Pancreas (tissue), 10 donors: ENCODE measurements at regions not wholly inside any gene's neighbourhood (a gene's known extent, or its start where the extent isn't known, plus 50 kb on each side); places are given as distances from the start of the nearest gene placed in this dataset.
"Not testable (repeated sequence)": the region's sequence is repeated elsewhere in the genome, so short reads cannot be mapped to it uniquely, and the experiment has no call there.

ENCODE experiments used
- ATAC-seq, 4 donors: fragments of 200-7000 bp; cut with Tn5 transposase; one replicate each; pipeline versions ENCODE4 v1.8.0 to v1.9.1; 2020; ENCODE audit warnings: mild to moderate bottlenecking in 4 of 4, moderate library complexity in 4 of 4
- DNase-seq, 6 donors: peaks; one replicate each; pipeline ENCODE4 v3.0.0-alpha.2; 2020
- FAIRE-seq: peaks from 2 replicates; lab custom pipeline; 2012; peaks lifted over from hg19 to GRCh38; lab: Jason Lieb, UNC
- H3K27ac ChIP-seq, 4 donors: fragments of 200-600 bp; sonication (generic); 1 replicate in 3 of 4; 2 replicates in 1 of 4; pipeline versions ENCODE4 v1.5.0 to v1.8.0; 2020
- H3K27me3 ChIP-seq, 4 donors: fragments of 200-600 bp; one replicate each; pipeline ENCODE4 v1.8.0; 2021
- H3K36me3 ChIP-seq, 3 donors: fragments of 200-600 bp; sonication (generic) in 1 of 3; one replicate each; pipeline versions ENCODE4 v1.5.0 to v1.8.0; 2020 to 2021
- H3K4me1 ChIP-seq, 3 donors: fragments of 200-600 bp; one replicate each; pipeline ENCODE4 v1.8.0; 2021
- H3K4me3 ChIP-seq, 4 donors: fragments of 200-600 bp; sonication (generic) in 2 of 4; one replicate each; pipeline versions ENCODE4 v1.5.0 to v1.8.0; 2020 to 2021
- H3K9me3 ChIP-seq, 4 donors: fragments of 200-600 bp; one replicate each; pipeline ENCODE4 v1.8.0; 2021
- WGBS, 2 donors: extraction: QIAGEN DNeasy Blood & Tissue Kit; methylation state at CpG; one replicate each; pipeline ENCODE4 v1.1.7; 2013; 5-methylcytosine and 5-hydroxymethylcytosine counted together
- intact Hi-C, 3 donors: fragments of 100-400 bp; cut with DNase I; formaldehyde crosslinking; loops; one replicate each; pipeline versions ENCODE4 v1.11.1 to v1.14.2; 2022
- TF ChIP-seq, protein P1 (sequence below), 4 donors: fragments of 200-600 bp; sonication (generic) in 3 of 4; IDR thresholded peaks; one replicate each; pipeline versions ENCODE4 v1.5.0 to v1.8.0; 2021; ENCODE audit warnings: antibody characterized with exemption in 4 of 4
- donor health status: healthy with polysubstance abuse.
- donor health status: DM: no; HTN: no; CAD: no; lungs with moderate emphysema.
- donor health status: DM: no; HTN: no; CAD: no.
- donor health status: control.
- donor health status: control.
- donor health status: Bipolar disorder and iron deficiency.
- donor health status: DM: yes; HTN: yes; CAD: no.
- donor health status: DM: no; HTN: no; CAD: no.
- donor health status: DM: no; HTN: no; CAD: no.
- donor health status: DM: yes; HTN: yes; CAD: no.

DNA sequence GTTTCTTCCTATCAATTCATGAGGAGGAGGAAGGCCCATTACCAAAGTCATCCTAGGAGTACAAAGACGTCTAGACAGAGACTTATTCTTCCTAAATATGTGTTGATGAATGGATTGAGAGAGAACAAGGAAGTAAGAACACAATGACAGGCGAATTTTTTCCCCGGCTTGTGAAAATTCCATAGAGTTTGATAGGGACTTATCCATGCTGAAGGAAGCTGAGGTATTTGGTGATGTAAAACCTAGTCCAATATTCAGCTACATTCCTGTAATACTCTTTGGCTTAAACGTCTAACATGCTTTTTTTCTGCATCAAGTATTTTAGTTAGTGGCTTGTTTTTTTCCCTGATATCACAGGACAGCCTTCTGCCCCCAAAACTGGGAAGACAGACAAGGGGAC lies 121.9 kb upstream of the MYT1L start:
- WGBS, 2 donors: 31 to 42% methylated on average over 4 of the region's 4 CpGs
- H3K9me3 ChIP-seq: no peaks in the 10 kb centered on the region
- H3K36me3 ChIP-seq: no peaks in the 10 kb centered on the region
- H3K27me3 ChIP-seq: no peaks in the 10 kb centered on the region
- intact Hi-C loops: no loop called here
- H3K4me1 ChIP-seq: no peaks in the 10 kb centered on the region
- H3K4me3 ChIP-seq: no peak overlapping the region
- DNase-seq: no peak
- no peak for ATAC-seq
- no peak overlapping the region for H3K27ac ChIP-seq
- TF ChIP-seq, protein P1, sequence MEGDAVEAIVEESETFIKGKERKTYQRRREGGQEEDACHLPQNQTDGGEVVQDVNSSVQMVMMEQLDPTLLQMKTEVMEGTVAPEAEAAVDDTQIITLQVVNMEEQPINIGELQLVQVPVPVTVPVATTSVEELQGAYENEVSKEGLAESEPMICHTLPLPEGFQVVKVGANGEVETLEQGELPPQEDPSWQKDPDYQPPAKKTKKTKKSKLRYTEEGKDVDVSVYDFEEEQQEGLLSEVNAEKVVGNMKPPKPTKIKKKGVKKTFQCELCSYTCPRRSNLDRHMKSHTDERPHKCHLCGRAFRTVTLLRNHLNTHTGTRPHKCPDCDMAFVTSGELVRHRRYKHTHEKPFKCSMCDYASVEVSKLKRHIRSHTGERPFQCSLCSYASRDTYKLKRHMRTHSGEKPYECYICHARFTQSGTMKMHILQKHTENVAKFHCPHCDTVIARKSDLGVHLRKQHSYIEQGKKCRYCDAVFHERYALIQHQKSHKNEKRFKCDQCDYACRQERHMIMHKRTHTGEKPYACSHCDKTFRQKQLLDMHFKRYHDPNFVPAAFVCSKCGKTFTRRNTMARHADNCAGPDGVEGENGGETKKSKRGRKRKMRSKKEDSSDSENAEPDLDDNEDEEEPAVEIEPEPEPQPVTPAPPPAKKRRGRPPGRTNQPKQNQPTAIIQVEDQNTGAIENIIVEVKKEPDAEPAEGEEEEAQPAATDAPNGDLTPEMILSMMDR (IDR thresholded peaks at IDR 0.05): no peak
- FAIRE-seq: no peak

- H3K27ac ChIP-seq, H3K27me3 ChIP-seq, H3K9me3 ChIP-seq, DNase-seq, H3K36me3 ChIP-seq, H3K4me3 ChIP-seq, FAIRE-seq, ATAC-seq, H3K4me1 ChIP-seq, intact Hi-C loops: not testable (repeated sequence)
- WGBS, 2 donors: 49 to 59% methylated on average over 4 of the region's 4 CpGs
These were observed 120.2 kb upstream of the MYT1L start for GRCh38 chr2:2451275-2451674.

GRCh38 chr2:2448178-2448577 lies 117.1 kb upstream of the MYT1L start:
- no peak for DNase-seq
- no peaks in the 10 kb centered on the region for H3K4me1 ChIP-seq
- 53 to 65% methylated on average over 4 of the region's 4 CpGs for WGBS, 2 donors
- H3K27me3 ChIP-seq: no peaks in the 10 kb centered on the region
- no peak overlapping the region for H3K27ac ChIP-seq
- TF ChIP-seq, protein P1 (IDR thresholded peaks at IDR 0.05): no peak
- FAIRE-seq: no peak
- no peak for ATAC-seq
- H3K9me3 ChIP-seq: no peaks in the 10 kb centered on the region
- intact Hi-C loops: no loop called here
- H3K4me3 ChIP-seq: no peak overlapping the region
- no peaks in the 10 kb centered on the region for H3K36me3 ChIP-seq

DNA sequence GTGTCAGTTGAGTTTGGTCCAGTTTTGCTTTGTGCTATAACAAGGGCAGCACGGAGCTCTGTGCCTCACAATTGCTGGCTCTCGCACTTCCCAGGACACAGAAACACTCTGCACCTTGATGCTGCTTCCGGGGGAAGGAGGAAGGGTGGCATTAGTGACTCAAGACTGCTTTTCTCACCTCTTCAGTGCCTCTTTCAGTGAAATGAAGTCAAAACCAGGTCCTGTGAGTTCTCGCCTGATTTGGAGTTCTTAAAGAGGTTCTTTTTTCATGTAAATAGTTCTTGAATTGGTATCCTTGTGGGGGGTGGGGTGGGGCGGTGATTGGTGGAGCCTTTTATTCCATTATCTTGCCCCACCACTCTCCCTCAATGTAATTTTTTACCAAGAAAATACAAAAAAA lies 91.5 kb upstream of the MYT1L start:
- Histone ChIP-seq H3K27me3 (no peaks in the 10 kb centered on the region), H3K27ac (no peak overlapping the region), H3K9me3 (no peaks in the 10 kb centered on the region), H3K4me1 (no peaks in the 10 kb centered on the region), H3K36me3 (no peaks in the 10 kb centered on the region), H3K4me3 (no peak overlapping the region)
- no peak for FAIRE-seq
- no peak for ATAC-seq
- intact Hi-C loops: no loop called here
- TF ChIP-seq, protein P1 (IDR thresholded peaks at IDR 0.05): no peak
- DNase-seq: no peak
- 45 to 46% methylated on average over 5 of the region's 5 CpGs for WGBS, 2 donors

DNA sequence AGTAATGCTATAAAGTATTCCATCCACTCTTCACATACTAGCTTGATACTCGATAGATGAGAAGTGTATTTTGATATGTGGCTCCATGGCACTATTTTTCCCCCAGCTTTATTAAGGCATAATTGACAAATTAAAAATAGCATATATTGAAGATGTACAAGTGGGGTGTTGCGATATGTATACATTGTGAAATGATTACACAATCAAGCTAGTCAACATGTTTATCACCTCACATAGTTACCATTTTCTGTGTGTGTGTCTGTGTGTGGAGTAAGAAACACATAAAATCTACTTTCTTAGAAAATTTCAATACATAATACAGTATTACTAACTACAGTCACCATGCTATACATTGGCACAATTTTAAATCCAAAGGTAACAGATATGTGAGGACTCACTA lies 82.5 kb upstream of the MYT1L start:
- TF ChIP-seq, protein P1 (IDR thresholded peaks at IDR 0.05): no peak
- no peak for FAIRE-seq

More for the DNA sequence above, 82.5 kb upstream of the MYT1L start:
- H3K9me3 ChIP-seq: no peaks in the 10 kb centered on the region
- H3K36me3 ChIP-seq: no peaks in the 10 kb centered on the region
- peaks cover 0 to 13% (median 0%) of the 10 kb centered on the region in 4 donors for H3K27me3 ChIP-seq
- intact Hi-C loops: no loop called here
- ATAC-seq (no peak), DNase-seq (no peak)
- WGBS, 2 donors: 73 to 82% methylated on average over 2 of the region's 2 CpGs
- no peak overlapping the region for H3K4me3 ChIP-seq
- H3K27ac ChIP-seq: no peak overlapping the region
- no peaks in the 10 kb centered on the region for H3K4me1 ChIP-seq
